GM19463 (cell line): ENCODE measurements at regions not wholly inside any gene's neighbourhood (a gene's known extent, or its start where the extent isn't known, plus 50 kb on each side); places are given as distances from the start of the nearest gene placed in this dataset.

Source experiments
- ATAC-seq: cut with Tn5 transposase; IDR thresholded peaks from one replicate; pipeline ENCODE4 v1.9.1; 2021; ENCODE audit warnings: mild to moderate bottlenecking, moderate library complexity; ENCODE audit not compliant: unreplicated experiment

- ATAC-seq, result no peak
These were observed 1018.4 kb upstream of the TENM3 start for GRCh38 chr4:181224852-181225251.

GRCh38 chr4:181225616-181226261 lies 1017.5 kb upstream of the TENM3 start:
- no peak for ATAC-seq

- ATAC-seq, result no peak
These were observed 1008.1 kb upstream of the TENM3 start for GRCh38 chr4:181234951-181235680.

GRCh38 chr4:181245326-181245725 lies 997.9 kb upstream of the TENM3 start:
- ATAC-seq, result no peak

GRCh38 chr4:181249031-181249430 lies 994.2 kb upstream of the TENM3 start:
- ATAC-seq, result no peak

GRCh38 chr4:181254771-181255170 lies 988.4 kb upstream of the TENM3 start:
- ATAC-seq, result no peak

- no peak for ATAC-seq
These were observed 984.6 kb upstream of the TENM3 start for GRCh38 chr4:181258569-181258968.

GRCh38 chr4:181259081-181259709 lies 984.0 kb upstream of the TENM3 start:
- ATAC-seq, result no peak

- no peak for ATAC-seq
These were observed 981.9 kb upstream of the TENM3 start for GRCh38 chr4:181261279-181261678.

- no peak for ATAC-seq
These were observed 978.3 kb upstream of the TENM3 start for GRCh38 chr4:181264893-181265292.

- ATAC-seq, result no peak
These were observed 977.8 kb upstream of the TENM3 start for GRCh38 chr4:181265370-181265769.

- no peak for ATAC-seq
These were observed 972.0 kb upstream of the TENM3 start for GRCh38 chr4:181271116-181271640.

GRCh38 chr4:181272422-181272821 lies 970.8 kb upstream of the TENM3 start:
- ATAC-seq, result no peak

- no peak for ATAC-seq
These were observed 964.3 kb upstream of the TENM3 start for GRCh38 chr4:181278941-181279340.

- no peak for ATAC-seq
These were observed 961.8 kb upstream of the TENM3 start for GRCh38 chr4:181281451-181281850.

- ATAC-seq, result no peak
These were observed 954.0 kb upstream of the TENM3 start for GRCh38 chr4:181289198-181289597.

- ATAC-seq, result no peak
These were observed 951.6 kb upstream of the TENM3 start for GRCh38 chr4:181291615-181292014.

- ATAC-seq, result no peak
These were observed 950.2 kb upstream of the TENM3 start for GRCh38 chr4:181293014-181293413.

GRCh38 chr4:181293541-181293940 lies 949.7 kb upstream of the TENM3 start:
- no peak for ATAC-seq

GRCh38 chr4:181294421-181294820 lies 948.8 kb upstream of the TENM3 start:
- ATAC-seq, result no peak

- ATAC-seq, result peak; percentile 80
These were observed 941.2 kb upstream of the TENM3 start for GRCh38 chr4:181301735-181302710.
